IPS-NIHi7 (cell line): ENCODE measurements at regions not wholly inside any gene's neighbourhood (a gene's known extent, or its start where the extent isn't known, plus 50 kb on each side); places are given as distances from the start of the nearest gene placed in this dataset.

Experiments
- DNase-seq: peaks from one replicate; pipeline ENCODE4 v3.0.0; 2012; ENCODE audit warnings: mixed read lengths; ENCODE audit errors: extremely low spot score

GRCh38 chr15:88382482-88382983, 84.7 kb downstream of the MRPL46 start:
- no peak for DNase-seq

- no peak for DNase-seq
These were observed 89.0 kb downstream of the MRPL46 start for GRCh38 chr15:88378188-88378637.

GRCh38 chr15:88377509-88377908, 89.7 kb downstream of the MRPL46 start:
- DNase-seq = no peak

- no peak for DNase-seq
These were observed 90.5 kb downstream of the MRPL46 start for GRCh38 chr15:88376574-88377174.

GRCh38 chr15:88375234-88375927, 91.8 kb downstream of the MRPL46 start:
- peak; percentile 66 for DNase-seq

GRCh38 chr15:88365124-88365523, 102.1 kb downstream of the MRPL46 start:
- DNase-seq = no peak

GRCh38 chr15:88348579-88349230, 92.2 kb upstream of the NTRK3 start:
- no peak for DNase-seq

- DNase-seq = no peak
These were observed 89.4 kb upstream of the NTRK3 start for GRCh38 chr15:88345962-88346361.

- DNase-seq = no peak
These were observed 88.2 kb upstream of the NTRK3 start for GRCh38 chr15:88344786-88345185.

GRCh38 chr15:88342666-88343065, 86.1 kb upstream of the NTRK3 start:
- no peak for DNase-seq

GRCh38 chr15:88341653-88342052, 85.1 kb upstream of the NTRK3 start:
- no peak for DNase-seq

- no peak for DNase-seq
These were observed 84.5 kb upstream of the NTRK3 start for GRCh38 chr15:88341006-88341405.

GRCh38 chr15:88337993-88338392, 81.5 kb upstream of the NTRK3 start:
- no peak for DNase-seq

GRCh38 chr15:88335074-88335473, 78.5 kb upstream of the NTRK3 start:
- DNase-seq = no peak

GRCh38 chr15:88334436-88334835, 77.9 kb upstream of the NTRK3 start:
- no peak for DNase-seq

GRCh38 chr15:88331291-88331690, 74.8 kb upstream of the NTRK3 start:
- DNase-seq = peak; percentile 93

- no peak for DNase-seq
These were observed 70.4 kb upstream of the NTRK3 start for GRCh38 chr15:88326924-88327323.

- DNase-seq = no peak
These were observed 68.2 kb upstream of the NTRK3 start for GRCh38 chr15:88324741-88325065.

GRCh38 chr15:88323976-88324740, 67.6 kb upstream of the NTRK3 start:
- no peak for DNase-seq

GRCh38 chr15:88323468-88323867, 66.9 kb upstream of the NTRK3 start:
- DNase-seq = no peak

GRCh38 chr15:88322461-88322860, 65.9 kb upstream of the NTRK3 start:
- no peak for DNase-seq

GRCh38 chr15:88321271-88321670, 64.7 kb upstream of the NTRK3 start:
- no peak for DNase-seq
